Fibroblast of lung (primary cell): ENCODE measurements at regions not wholly inside any gene's neighbourhood (a gene's known extent, or its start where the extent isn't known, plus 50 kb on each side); places are given as distances from the start of the nearest gene placed in this dataset.

Experiments used
- DNase-seq, 2 donors: peaks; one replicate each; pipeline versions ENCODE4 v3.0.0 to v3.0.0-alpha.2; 2010; ENCODE audit warnings: low read depth in 2 of 2
- H2AFZ ChIP-seq: 2 replicates; pipeline ENCODE4 v1.5.1; 2012; ENCODE audit warnings: low read length, control low read depth, inconsistent platforms
- H3K27ac ChIP-seq: 2 replicates; pipeline ENCODE4 v1.5.1; 2011; ENCODE audit warnings: low read length, control low read depth; ENCODE audit not compliant: insufficient read depth
- H3K27me3 ChIP-seq: 2 replicates; pipeline ENCODE4 v1.5.1; 2011; ENCODE audit warnings: mild to moderate bottlenecking, low read length; ENCODE audit not compliant: control insufficient read depth, insufficient read depth
- H3K36me3 ChIP-seq: 2 replicates; pipeline ENCODE4 v1.5.1; 2011; ENCODE audit warnings: low read length; ENCODE audit not compliant: control insufficient read depth, insufficient read depth
- H3K4me1 ChIP-seq: 2 replicates; pipeline ENCODE4 v1.5.1; 2011; ENCODE audit warnings: low read length; ENCODE audit not compliant: control insufficient read depth, insufficient read depth; ENCODE audit errors: extremely low read depth
- H3K4me2 ChIP-seq: 2 replicates; pipeline ENCODE4 v1.5.1; 2011; ENCODE audit warnings: low read length, control low read depth; ENCODE audit not compliant: insufficient read depth; ENCODE audit errors: extremely low read depth
- H3K4me3 ChIP-seq, 4 experiments: fragments of 200-600 bp in 1 of 4; sonication (generic) in 1 of 4; replicated peaks in 1 of 4; 2 replicates each; pipeline ENCODE4 v1.5.1; 2011 to 2016; ENCODE audit warnings: low read length in 4 of 4, low read depth in 3 of 4, mild to moderate bottlenecking in 3 of 4, control low read depth in 2 of 4, inconsistent platforms in 1 of 4, mixed read lengths in 1 of 4; ENCODE audit not compliant: insufficient read depth in 1 of 4; ENCODE audit errors: control extremely low read depth in 1 of 4
- H3K79me2 ChIP-seq: 2 replicates; pipeline ENCODE4 v1.5.1; 2012; ENCODE audit warnings: mild to moderate bottlenecking, low read length, inconsistent platforms; ENCODE audit not compliant: control insufficient read depth, insufficient read depth
- H3K9ac ChIP-seq: 2 replicates; pipeline ENCODE4 v1.5.1; 2011; ENCODE audit warnings: mild to moderate bottlenecking, low read length, control low read depth; ENCODE audit not compliant: insufficient read depth
- H3K9me3 ChIP-seq: 2 replicates; pipeline ENCODE4 v1.5.1; 2012; ENCODE audit warnings: low read depth, low read length; ENCODE audit not compliant: control insufficient read depth, insufficient read depth
- H4K20me1 ChIP-seq: 2 replicates; pipeline ENCODE4 v1.5.1; 2011; ENCODE audit warnings: low read length; ENCODE audit not compliant: control insufficient read depth, insufficient read depth; ENCODE audit errors: extremely low read depth
- CTCF ChIP-seq, 2 donors: IDR thresholded peaks in 1 of 2; conservative IDR thresholded peaks in 1 of 2; 1 replicate in 1 of 2; 2 replicates in 1 of 2; pipeline ENCODE4 v1.5.1; 2011 to 2012; ENCODE audit warnings: low read length in 2 of 2, control low read depth in 1 of 2, inconsistent platforms in 1 of 2, low read depth in 1 of 2, mild to moderate bottlenecking in 1 of 2
- EZH2 ChIP-seq: IDR thresholded peaks from 2 replicates; pipeline ENCODE4 v1.5.1; 2012; ENCODE audit warnings: low read length, control low read depth, mild to moderate bottlenecking; ENCODE audit errors: missing control alignments

GRCh38 chr5:129177451-129177850 is 82.9 kb downstream of the ISOC1 start:
- no peak overlapping the region for H3K4me2 ChIP-seq
- no peak overlapping the region for H3K27ac ChIP-seq
- H3K27me3 ChIP-seq, result no peaks in the 10 kb centered on the region
- H3K4me3 ChIP-seq, result no peak overlapping the region
- H3K4me1 ChIP-seq, result no peaks in the 10 kb centered on the region
- H3K9me3 ChIP-seq, result no peaks in the 10 kb centered on the region
- no peaks in the 10 kb centered on the region for H3K36me3 ChIP-seq
- no peaks in the 10 kb centered on the region for H3K79me2 ChIP-seq
- H3K9ac ChIP-seq, result no peak overlapping the region
- H2AFZ ChIP-seq, result no peak overlapping the region
- H4K20me1 ChIP-seq, result no peaks in the 10 kb centered on the region
- DNase-seq, result no peak
- no peak for TF ChIP-seq EZH2
- no peak for TF ChIP-seq CTCF (conservative IDR thresholded peaks at IDR 0.05 in 1 of 2, IDR thresholded peaks at IDR 0.05 in 1 of 2; ENCODE audit: low read depth in 1 of 2, low read length in 2 of 2)

GRCh38 chr5:129199308-129199707 is 104.8 kb downstream of the ISOC1 start:
- Histone ChIP-seq H3K36me3 (no peaks in the 10 kb centered on the region), H3K4me1 (no peaks in the 10 kb centered on the region), H3K27me3 (no peaks in the 10 kb centered on the region), H3K4me3 (no peak overlapping the region), H3K4me2 (no peak overlapping the region), H3K9ac (no peak overlapping the region), H2AFZ (no peak overlapping the region), H4K20me1 (no peaks in the 10 kb centered on the region), H3K9me3 (no peaks in the 10 kb centered on the region), H3K27ac (no peak overlapping the region), H3K79me2 (no peaks in the 10 kb centered on the region)
- no peak for TF ChIP-seq CTCF (conservative IDR thresholded peaks at IDR 0.05 in 1 of 2, IDR thresholded peaks at IDR 0.05 in 1 of 2; ENCODE audit: low read depth in 1 of 2, low read length in 2 of 2)
- no peak for TF ChIP-seq EZH2
- DNase-seq, result no peak

- no peaks in the 10 kb centered on the region for H3K4me1 ChIP-seq
- TF ChIP-seq EZH2 (no peak), CTCF (conservative IDR thresholded peaks at IDR 0.05 in 1 of 2, IDR thresholded peaks at IDR 0.05 in 1 of 2; ENCODE audit: low read depth in 1 of 2, low read length in 2 of 2) (no peak)
- H3K27ac ChIP-seq, result no peak overlapping the region
- H3K27me3 ChIP-seq, result no peaks in the 10 kb centered on the region
- H4K20me1 ChIP-seq, result no peaks in the 10 kb centered on the region
- H3K4me3 ChIP-seq, result no peak overlapping the region
- no peak overlapping the region for H3K4me2 ChIP-seq
- H3K79me2 ChIP-seq, result no peaks in the 10 kb centered on the region
- peak in 1 of 2 donors; percentile 0 for DNase-seq
- no peak overlapping the region for H3K9ac ChIP-seq
- no peaks in the 10 kb centered on the region for H3K9me3 ChIP-seq
- H3K36me3 ChIP-seq, result no peaks in the 10 kb centered on the region
- H2AFZ ChIP-seq, result no peak overlapping the region
Measured at GRCh38 chr5:129204525-129204924, 110.0 kb downstream of the ISOC1 start.
